ENCODE measurements at regions not wholly inside any gene's neighbourhood (a gene's known extent, or its start where the extent isn't known, plus 50 kb on each side); places are given as distances from the start of the nearest gene placed in this dataset.

GRCh38 chr2:204415406-204416181, 129.7 kb upstream of the PARD3B start:
- TF ChIP-seq POLR2A (IDR thresholded peaks at IDR 0.05) = no peak
- TF ChIP-seq CTCF (IDR thresholded peaks at IDR 0.05) = no peak
- WGBS, 2 donors = 80 to 89% methylated on average over 7 of the region's 7 CpGs
- no peak overlapping the region for H3K4me3 ChIP-seq (ENCODE audit: low read depth, poor library complexity, severe bottlenecking)
- DNase-seq (ENCODE audit: low spot score in 2 of 2) = no peak
- intact Hi-C loops (cut with DNase I; ENCODE audit: low total_unique reads) = no loop called here

GRCh38 chr2:204416236-204416635, 129.0 kb upstream of the PARD3B start:
- DNase-seq (ENCODE audit: low spot score in 2 of 2) = no peak
- 87 to 88% methylated on average over 5 of the region's 5 CpGs for WGBS, 2 donors
- TF ChIP-seq CTCF (IDR thresholded peaks at IDR 0.05) (no peak), POLR2A (IDR thresholded peaks at IDR 0.05) (no peak)
- no peak overlapping the region for H3K4me3 ChIP-seq (ENCODE audit: low read depth, poor library complexity, severe bottlenecking)
- intact Hi-C loops (cut with DNase I; ENCODE audit: low total_unique reads) = no loop called here

- no peak overlapping the region for H3K4me3 ChIP-seq (ENCODE audit: low read depth, poor library complexity, severe bottlenecking)
- TF ChIP-seq POLR2A (IDR thresholded peaks at IDR 0.05) (no peak), CTCF (IDR thresholded peaks at IDR 0.05) (no peak)
- intact Hi-C loops (cut with DNase I; ENCODE audit: low total_unique reads) = no loop called here
- DNase-seq (ENCODE audit: low spot score in 2 of 2) = no peak
- 73 to 91% methylated on average over 1 of the region's 1 CpG for WGBS, 2 donors
These were observed 119.5 kb upstream of the PARD3B start for GRCh38 chr2:204425821-204426220.

- TF ChIP-seq POLR2A (IDR thresholded peaks at IDR 0.05) (no peak), CTCF (IDR thresholded peaks at IDR 0.05) (no peak)
- no peak for DNase-seq (ENCODE audit: low spot score in 2 of 2)
- intact Hi-C loops (cut with DNase I; ENCODE audit: low total_unique reads) = no loop called here
- H3K4me3 ChIP-seq (ENCODE audit: low read depth, poor library complexity, severe bottlenecking) = no peak overlapping the region
These were observed 116.6 kb upstream of the PARD3B start for GRCh38 chr2:204428675-204429074.

GRCh38 chr2:204431529-204431928, 113.7 kb upstream of the PARD3B start:
- TF ChIP-seq POLR2A (IDR thresholded peaks at IDR 0.05) (no peak), CTCF (IDR thresholded peaks at IDR 0.05) (no peak)
- no peak overlapping the region for H3K4me3 ChIP-seq (ENCODE audit: low read depth, poor library complexity, severe bottlenecking)
- 88 to 97% methylated on average over 1 of the region's 1 CpG for WGBS, 2 donors
- DNase-seq (ENCODE audit: low spot score in 2 of 2) = no peak
- intact Hi-C loops (cut with DNase I; ENCODE audit: low total_unique reads) = no loop called here

- intact Hi-C loops (cut with DNase I; ENCODE audit: low total_unique reads) = no loop called here
- no peak overlapping the region for H3K4me3 ChIP-seq (ENCODE audit: low read depth, poor library complexity, severe bottlenecking)
- 98 to 99% methylated on average over 6 of the region's 6 CpGs for WGBS, 2 donors
- no peak for DNase-seq (ENCODE audit: low spot score in 2 of 2)
- TF ChIP-seq CTCF (IDR thresholded peaks at IDR 0.05) = no peak
- TF ChIP-seq POLR2A (IDR thresholded peaks at IDR 0.05) = no peak
These were observed 113.1 kb upstream of the PARD3B start for GRCh38 chr2:204432196-204432595.

All from lower leg skin (tissue), 4 donors.